SK-N-SH (cell line): ENCODE measurements at regions not wholly inside any gene's neighbourhood (a gene's known extent, or its start where the extent isn't known, plus 50 kb on each side); places are given as distances from the start of the nearest gene placed in this dataset.

Experiments
- CTCF ChIA-PET: fragments of 300-600, 350-600 bp; formaldehyde crosslinking; extraction: SDS; loops from one replicate; lab custom pipeline; 2021; lab: Yijun Ruan, JAX
- POLR2A ChIA-PET: fragments of 350-600 bp; sonication (Branson Sonifier 250); formaldehyde crosslinking; extraction: SDS; loops from one replicate; lab custom pipeline; 2020; ENCODE audit warnings: antibody characterized with exemption, inconsistent platforms; lab: Yijun Ruan, JAX
- DNase-seq: peaks from one replicate; pipeline ENCODE4 v3.0.0; 2012
- H2AFZ ChIP-seq: fragments of 200-600 bp; sonication (generic); 2 replicates; pipeline ENCODE4 v1.8.1; 2016; ENCODE audit warnings: antibody characterized with exemption, mild to moderate bottlenecking, low read depth
- H3F3A ChIP-seq: fragments of 200-600 bp; sonication (generic); replicated peaks from 2 replicates; pipeline ENCODE3; 2016; ENCODE audit warnings: antibody characterized with exemption, mild to moderate bottlenecking; ENCODE audit not compliant: insufficient read depth
- H3K27ac ChIP-seq, 2 experiments: fragments of 200-500 bp in 1 of 2; fragments of 200-600 bp in 1 of 2; sonication (Bioruptor generic) in 1 of 2; sonication (generic), shearing (Covaris generic) in 1 of 2; 2 replicates each; pipeline versions ENCODE4 v1.5.1 to v1.6.1; 2014 to 2016; ENCODE audit warnings: low read depth in 2 of 2, inconsistent platforms in 1 of 2, low read length in 1 of 2, mild to moderate bottlenecking in 1 of 2, mixed read lengths in 1 of 2
- H3K27me3 ChIP-seq: fragments of 200-600 bp; sonication (generic), shearing (Covaris generic); 2 replicates; pipeline ENCODE4 v1.6.1; 2016; ENCODE audit warnings: mixed run types; ENCODE audit not compliant: insufficient read depth
- H3K36me3 ChIP-seq, 2 experiments: fragments of 200-500 bp in 1 of 2; fragments of 200-600 bp in 1 of 2; sonication (Bioruptor generic) in 1 of 2; sonication (generic) in 1 of 2; replicated peaks in 1 of 2; 2 replicates each; pipeline versions ENCODE3 to v1.5.1; 2014 to 2016; ENCODE audit warnings: low read length in 1 of 2, mild to moderate bottlenecking in 1 of 2; ENCODE audit not compliant: insufficient read depth in 2 of 2, control insufficient read depth in 1 of 2
- H3K4me1 ChIP-seq, 2 experiments: fragments of 200-500 bp in 1 of 2; fragments of 200-600 bp in 1 of 2; sonication (Bioruptor generic) in 1 of 2; sonication (generic), shearing (Covaris generic) in 1 of 2; 2 replicates each; pipeline versions ENCODE4 v1.5.1 to v1.6.1; 2014 to 2016; ENCODE audit warnings: low read depth in 1 of 2, low read length in 1 of 2, mixed run types in 1 of 2; ENCODE audit not compliant: insufficient read depth in 2 of 2, control insufficient read depth in 1 of 2
- H3K4me2 ChIP-seq: fragments of 200-600 bp; sonication (generic), shearing (Covaris generic); 2 replicates; pipeline ENCODE4 v1.6.1; 2017; ENCODE audit warnings: mixed run types
- H3K4me3 ChIP-seq, 2 experiments: fragments of 200-500 bp in 1 of 2; fragments of 200-600 bp in 1 of 2; sonication (Bioruptor generic) in 1 of 2; sonication (generic), shearing (Covaris generic) in 1 of 2; 2 replicates each; pipeline versions ENCODE4 v1.5.1 to v1.8.1; 2014 to 2016; ENCODE audit warnings: low read depth in 2 of 2, inconsistent platforms in 1 of 2, low read length in 1 of 2, mild to moderate bottlenecking in 1 of 2, mixed read lengths in 1 of 2, moderate library complexity in 1 of 2
- H3K79me2 ChIP-seq: fragments of 200-600 bp; sonication (generic); 2 replicates; pipeline ENCODE4 v1.8.1; 2017; ENCODE audit warnings: mild to moderate bottlenecking; ENCODE audit not compliant: insufficient read depth
- H3K9ac ChIP-seq: fragments of 200-600 bp; sonication (generic); 2 replicates; pipeline ENCODE4 v1.6.1; 2017; ENCODE audit warnings: mixed run types
- H3K9me2 ChIP-seq: fragments of 200-600 bp; sonication (generic); 2 replicates; pipeline ENCODE4 v1.6.1; 2017; ENCODE audit warnings: mixed run types
- H3K9me3 ChIP-seq: fragments of 200-600 bp; sonication (generic); 2 replicates; pipeline ENCODE4 v1.6.1; 2017; ENCODE audit warnings: mixed run types, mild to moderate bottlenecking, moderate library complexity
- H4K20me1 ChIP-seq: fragments of 200-600 bp; sonication (generic); 2 replicates; pipeline ENCODE4 v1.6.1; 2017; ENCODE audit warnings: mild to moderate bottlenecking, mixed run types; ENCODE audit not compliant: insufficient read depth
- CHD2 ChIP-seq: fragments of 150-350 bp; IDR thresholded peaks from 2 replicates; pipeline ENCODE4 v1.6.1; 2018; ENCODE audit warnings: low read length; ENCODE audit not compliant: partially characterized antibody
- ELF1 ChIP-seq: IDR thresholded peaks from 2 replicates; pipeline ENCODE4 v1.4.0; 2012
- EP300 ChIP-seq, 2 experiments: IDR thresholded peaks; 2 replicates each; pipeline versions ENCODE4 v1.4.0 to v1.6.1; 2012; ENCODE audit warnings: borderline replicate concordance in 1 of 2, low read depth in 1 of 2, low read length in 1 of 2
- FOSL2 ChIP-seq: IDR thresholded peaks from 2 replicates; pipeline ENCODE4 v1.4.0; 2012; ENCODE audit warnings: low read depth, mild to moderate bottlenecking, moderate library complexity, borderline replicate concordance
- FOXJ3 ChIP-seq: sonication (generic); formaldehyde crosslinking; IDR thresholded peaks from 2 replicates; pipeline ENCODE4 v1.5.1; 2020; ENCODE audit warnings: mild to moderate bottlenecking, missing genetic modification reagents
- FOXM1 ChIP-seq: IDR thresholded peaks from 2 replicates; pipeline ENCODE4 v1.4.0; 2012; ENCODE audit warnings: low read depth, mild to moderate bottlenecking
- MEF2A ChIP-seq: IDR thresholded peaks from 2 replicates; pipeline ENCODE4 v1.4.0; 2012; ENCODE audit warnings: low read depth, borderline replicate concordance
- NRF1 ChIP-seq: IDR thresholded peaks from 2 replicates; pipeline ENCODE4 v1.6.1; 2012; ENCODE audit warnings: low read depth, mild to moderate bottlenecking, low read length
- RAD21 ChIP-seq: IDR thresholded peaks from 2 replicates; pipeline ENCODE4 v1.6.1; 2012; ENCODE audit warnings: mild to moderate bottlenecking, low read length
- RCOR1 ChIP-seq: fragments of 150-350 bp; IDR thresholded peaks from 2 replicates; pipeline ENCODE4 v1.6.1; 2017; ENCODE audit warnings: antibody characterized with exemption, low read length
- RFX5 ChIP-seq: IDR thresholded peaks from 2 replicates; pipeline ENCODE4 v1.6.1; 2012; ENCODE audit warnings: mild to moderate bottlenecking, improper control_type of control experiment, low read length
- RXRA ChIP-seq: IDR thresholded peaks from 2 replicates; pipeline ENCODE4 v1.4.0; 2012; ENCODE audit warnings: low read depth, mild to moderate bottlenecking, borderline replicate concordance
- SIN3A ChIP-seq: IDR thresholded peaks from 2 replicates; pipeline ENCODE4 v1.6.1; 2012; ENCODE audit warnings: low read depth, mild to moderate bottlenecking, low read length, moderate library complexity, borderline replicate concordance
- TAF1 ChIP-seq: IDR thresholded peaks from 2 replicates; pipeline ENCODE4 v1.6.1; 2012; ENCODE audit warnings: low read depth, mild to moderate bottlenecking, low read length, moderate library complexity, borderline replicate concordance
- WGBS: methylation state at CpG from one replicate; pipeline ENCODE4 v1.1.6; 2017; ENCODE audit warnings: low lambda C conversion rate; 5-methylcytosine and 5-hydroxymethylcytosine counted together
- TF ChIP-seq, protein P1 (sequence below): fragments of 150-350 bp; IDR thresholded peaks from 2 replicates; pipeline ENCODE4 v1.6.1; 2016; ENCODE audit warnings: mild to moderate bottlenecking, low read depth, low read length
- TF ChIP-seq, protein P2 (sequence below): fragments of 150-350 bp; IDR thresholded peaks from 2 replicates; pipeline ENCODE4 v1.6.1; 2017; ENCODE audit warnings: antibody characterized with exemption, low read length, low read depth, borderline replicate concordance
- TF ChIP-seq, protein P3 (sequence below): IDR thresholded peaks from 2 replicates; pipeline ENCODE4 v1.4.0; 2012; ENCODE audit warnings: low read depth, borderline replicate concordance
- TF ChIP-seq, protein P4 (sequence below): IDR thresholded peaks from 2 replicates; pipeline ENCODE4 v1.6.1; 2012; ENCODE audit warnings: mild to moderate bottlenecking, low read depth, low read length, moderate library complexity
- TF ChIP-seq, protein P5 (sequence below): IDR thresholded peaks from 2 replicates; pipeline ENCODE4; 2012

DNA sequence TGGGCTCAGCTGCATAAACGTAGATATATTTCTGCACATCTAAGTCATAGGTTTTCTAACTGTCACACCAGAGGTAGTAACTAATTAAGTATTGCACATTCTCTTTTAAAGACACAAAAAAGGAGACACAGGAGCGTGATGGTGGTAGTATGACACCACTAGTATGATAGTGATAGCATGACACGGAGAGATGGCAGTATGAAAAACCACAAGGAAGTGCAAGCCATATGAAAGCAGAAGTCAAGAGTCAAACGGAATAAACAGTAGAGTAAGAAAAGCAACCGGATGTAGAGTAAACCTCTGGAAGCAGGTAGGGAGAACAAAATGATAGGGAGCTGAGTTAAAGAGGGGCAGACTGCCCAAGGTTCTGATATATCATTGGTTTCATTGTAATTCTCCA lies 382.2 kb upstream of the INTU start:
- POLR2A ChIA-PET = no interaction called here
- peaks cover 4% of the 10 kb centered on the region for H3F3A ChIP-seq
- H3K27ac ChIP-seq = no peak overlapping the region
- WGBS = 49% methylated on average over 5 of the region's 5 CpGs
- TF ChIP-seq, protein P1, sequence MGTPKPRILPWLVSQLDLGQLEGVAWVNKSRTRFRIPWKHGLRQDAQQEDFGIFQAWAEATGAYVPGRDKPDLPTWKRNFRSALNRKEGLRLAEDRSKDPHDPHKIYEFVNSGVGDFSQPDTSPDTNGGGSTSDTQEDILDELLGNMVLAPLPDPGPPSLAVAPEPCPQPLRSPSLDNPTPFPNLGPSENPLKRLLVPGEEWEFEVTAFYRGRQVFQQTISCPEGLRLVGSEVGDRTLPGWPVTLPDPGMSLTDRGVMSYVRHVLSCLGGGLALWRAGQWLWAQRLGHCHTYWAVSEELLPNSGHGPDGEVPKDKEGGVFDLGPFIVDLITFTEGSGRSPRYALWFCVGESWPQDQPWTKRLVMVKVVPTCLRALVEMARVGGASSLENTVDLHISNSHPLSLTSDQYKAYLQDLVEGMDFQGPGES = no peak
- TF ChIP-seq NRF1 = no peak
- no peak for TF ChIP-seq MEF2A
- TF ChIP-seq RCOR1 = no peak
- TF ChIP-seq FOXJ3 = no peak
- TF ChIP-seq, protein P2, sequence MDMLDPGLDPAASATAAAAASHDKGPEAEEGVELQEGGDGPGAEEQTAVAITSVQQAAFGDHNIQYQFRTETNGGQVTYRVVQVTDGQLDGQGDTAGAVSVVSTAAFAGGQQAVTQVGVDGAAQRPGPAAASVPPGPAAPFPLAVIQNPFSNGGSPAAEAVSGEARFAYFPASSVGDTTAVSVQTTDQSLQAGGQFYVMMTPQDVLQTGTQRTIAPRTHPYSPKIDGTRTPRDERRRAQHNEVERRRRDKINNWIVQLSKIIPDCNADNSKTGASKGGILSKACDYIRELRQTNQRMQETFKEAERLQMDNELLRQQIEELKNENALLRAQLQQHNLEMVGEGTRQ = no peak
- no peak for TF ChIP-seq EP300 (IDR thresholded peaks at IDR 0.05; ENCODE audit: borderline replicate concordance in 1 of 2, low read depth in 1 of 2, low read length in 1 of 2)
- no peak for TF ChIP-seq FOXM1
- TF ChIP-seq, protein P3, sequence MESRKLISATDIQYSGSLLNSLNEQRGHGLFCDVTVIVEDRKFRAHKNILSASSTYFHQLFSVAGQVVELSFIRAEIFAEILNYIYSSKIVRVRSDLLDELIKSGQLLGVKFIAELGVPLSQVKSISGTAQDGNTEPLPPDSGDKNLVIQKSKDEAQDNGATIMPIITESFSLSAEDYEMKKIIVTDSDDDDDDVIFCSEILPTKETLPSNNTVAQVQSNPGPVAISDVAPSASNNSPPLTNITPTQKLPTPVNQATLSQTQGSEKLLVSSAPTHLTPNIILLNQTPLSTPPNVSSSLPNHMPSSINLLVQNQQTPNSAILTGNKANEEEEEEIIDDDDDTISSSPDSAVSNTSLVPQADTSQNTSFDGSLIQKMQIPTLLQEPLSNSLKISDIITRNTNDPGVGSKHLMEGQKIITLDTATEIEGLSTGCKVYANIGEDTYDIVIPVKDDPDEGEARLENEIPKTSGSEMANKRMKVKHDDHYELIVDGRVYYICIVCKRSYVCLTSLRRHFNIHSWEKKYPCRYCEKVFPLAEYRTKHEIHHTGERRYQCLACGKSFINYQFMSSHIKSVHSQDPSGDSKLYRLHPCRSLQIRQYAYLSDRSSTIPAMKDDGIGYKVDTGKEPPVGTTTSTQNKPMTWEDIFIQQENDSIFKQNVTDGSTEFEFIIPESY = no peak
- TF ChIP-seq SIN3A = no peak
- TF ChIP-seq RXRA = no peak
- no peak for TF ChIP-seq TAF1
- no peak for TF ChIP-seq CHD2
- TF ChIP-seq, protein P4, sequence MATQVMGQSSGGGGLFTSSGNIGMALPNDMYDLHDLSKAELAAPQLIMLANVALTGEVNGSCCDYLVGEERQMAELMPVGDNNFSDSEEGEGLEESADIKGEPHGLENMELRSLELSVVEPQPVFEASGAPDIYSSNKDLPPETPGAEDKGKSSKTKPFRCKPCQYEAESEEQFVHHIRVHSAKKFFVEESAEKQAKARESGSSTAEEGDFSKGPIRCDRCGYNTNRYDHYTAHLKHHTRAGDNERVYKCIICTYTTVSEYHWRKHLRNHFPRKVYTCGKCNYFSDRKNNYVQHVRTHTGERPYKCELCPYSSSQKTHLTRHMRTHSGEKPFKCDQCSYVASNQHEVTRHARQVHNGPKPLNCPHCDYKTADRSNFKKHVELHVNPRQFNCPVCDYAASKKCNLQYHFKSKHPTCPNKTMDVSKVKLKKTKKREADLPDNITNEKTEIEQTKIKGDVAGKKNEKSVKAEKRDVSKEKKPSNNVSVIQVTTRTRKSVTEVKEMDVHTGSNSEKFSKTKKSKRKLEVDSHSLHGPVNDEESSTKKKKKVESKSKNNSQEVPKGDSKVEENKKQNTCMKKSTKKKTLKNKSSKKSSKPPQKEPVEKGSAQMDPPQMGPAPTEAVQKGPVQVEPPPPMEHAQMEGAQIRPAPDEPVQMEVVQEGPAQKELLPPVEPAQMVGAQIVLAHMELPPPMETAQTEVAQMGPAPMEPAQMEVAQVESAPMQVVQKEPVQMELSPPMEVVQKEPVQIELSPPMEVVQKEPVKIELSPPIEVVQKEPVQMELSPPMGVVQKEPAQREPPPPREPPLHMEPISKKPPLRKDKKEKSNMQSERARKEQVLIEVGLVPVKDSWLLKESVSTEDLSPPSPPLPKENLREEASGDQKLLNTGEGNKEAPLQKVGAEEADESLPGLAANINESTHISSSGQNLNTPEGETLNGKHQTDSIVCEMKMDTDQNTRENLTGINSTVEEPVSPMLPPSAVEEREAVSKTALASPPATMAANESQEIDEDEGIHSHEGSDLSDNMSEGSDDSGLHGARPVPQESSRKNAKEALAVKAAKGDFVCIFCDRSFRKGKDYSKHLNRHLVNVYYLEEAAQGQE = no peak
- TF ChIP-seq, protein P5, sequence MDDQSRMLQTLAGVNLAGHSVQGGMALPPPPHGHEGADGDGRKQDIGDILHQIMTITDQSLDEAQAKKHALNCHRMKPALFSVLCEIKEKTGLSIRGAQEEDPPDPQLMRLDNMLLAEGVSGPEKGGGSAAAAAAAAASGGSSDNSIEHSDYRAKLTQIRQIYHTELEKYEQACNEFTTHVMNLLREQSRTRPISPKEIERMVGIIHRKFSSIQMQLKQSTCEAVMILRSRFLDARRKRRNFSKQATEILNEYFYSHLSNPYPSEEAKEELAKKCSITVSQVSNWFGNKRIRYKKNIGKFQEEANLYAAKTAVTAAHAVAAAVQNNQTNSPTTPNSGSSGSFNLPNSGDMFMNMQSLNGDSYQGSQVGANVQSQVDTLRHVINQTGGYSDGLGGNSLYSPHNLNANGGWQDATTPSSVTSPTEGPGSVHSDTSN = no peak
- no peak for TF ChIP-seq ELF1
- no peak for TF ChIP-seq RAD21
- no peak for TF ChIP-seq FOSL2
- TF ChIP-seq RFX5 = no peak
- H3K4me2 ChIP-seq = no peak overlapping the region
- no peaks in the 10 kb centered on the region for H3K79me2 ChIP-seq
- no peaks in the 10 kb centered on the region for H3K4me1 ChIP-seq
- no peaks in the 10 kb centered on the region for H3K27me3 ChIP-seq
- H3K9me3 ChIP-seq = no peaks in the 10 kb centered on the region; the same call in 1 of the 2 replicates
- CTCF ChIA-PET = no interaction called here
- H3K9ac ChIP-seq = no peak overlapping the region
- DNase-seq = no peak
- no peak overlapping the region for H2AFZ ChIP-seq
- H3K36me3 ChIP-seq = no peaks in the 10 kb centered on the region
- no peaks in the 10 kb centered on the region for H4K20me1 ChIP-seq
- no peak overlapping the region for H3K4me3 ChIP-seq
- no peaks in the 10 kb centered on the region for H3K9me2 ChIP-seq
